GM21390 (cell line): ENCODE measurements at regions not wholly inside any gene's neighbourhood (a gene's known extent, or its start where the extent isn't known, plus 50 kb on each side); places are given as distances from the start of the nearest gene placed in this dataset.

Source experiments
- ATAC-seq: cut with Tn5 transposase; IDR thresholded peaks from one replicate; pipeline ENCODE4 v1.9.1; 2021; ENCODE audit not compliant: unreplicated experiment

DNA sequence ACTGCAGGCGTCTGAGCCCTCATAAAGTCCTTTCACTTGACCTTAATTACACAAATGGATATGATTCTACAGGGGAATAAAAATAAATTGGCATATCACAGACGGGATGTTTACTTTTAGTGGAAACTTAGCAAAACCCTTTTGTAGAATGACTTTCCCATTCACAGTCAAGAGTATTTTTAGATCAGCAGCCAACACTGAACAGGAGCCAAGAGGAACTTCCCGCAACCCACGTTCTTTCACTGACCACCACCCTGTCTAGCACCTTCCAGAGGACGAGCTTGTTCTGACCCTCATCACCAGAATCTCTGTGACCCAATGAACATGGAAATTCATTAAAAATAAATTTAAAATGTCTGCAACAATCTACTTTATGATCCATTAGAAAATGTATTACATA is 119.0 kb upstream of the SNTG2 start:
- ATAC-seq = no peak

DNA sequence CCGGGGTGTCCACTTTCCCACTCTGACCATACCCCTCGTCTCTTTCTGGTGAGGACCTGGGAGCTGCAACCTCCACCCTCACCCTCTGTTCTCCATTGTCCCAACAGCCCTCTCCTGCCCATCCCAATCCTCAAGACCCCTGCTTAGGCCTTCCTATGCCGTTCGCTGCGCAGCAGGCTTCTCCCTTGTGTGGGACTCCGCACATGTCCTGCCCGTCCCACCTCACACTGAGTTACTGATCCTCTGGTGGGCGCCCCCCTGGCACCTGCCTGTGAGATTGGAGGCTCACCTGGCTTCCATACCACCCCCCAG is 119.5 kb upstream of the SNTG2 start:
- ATAC-seq = no peak

DNA sequence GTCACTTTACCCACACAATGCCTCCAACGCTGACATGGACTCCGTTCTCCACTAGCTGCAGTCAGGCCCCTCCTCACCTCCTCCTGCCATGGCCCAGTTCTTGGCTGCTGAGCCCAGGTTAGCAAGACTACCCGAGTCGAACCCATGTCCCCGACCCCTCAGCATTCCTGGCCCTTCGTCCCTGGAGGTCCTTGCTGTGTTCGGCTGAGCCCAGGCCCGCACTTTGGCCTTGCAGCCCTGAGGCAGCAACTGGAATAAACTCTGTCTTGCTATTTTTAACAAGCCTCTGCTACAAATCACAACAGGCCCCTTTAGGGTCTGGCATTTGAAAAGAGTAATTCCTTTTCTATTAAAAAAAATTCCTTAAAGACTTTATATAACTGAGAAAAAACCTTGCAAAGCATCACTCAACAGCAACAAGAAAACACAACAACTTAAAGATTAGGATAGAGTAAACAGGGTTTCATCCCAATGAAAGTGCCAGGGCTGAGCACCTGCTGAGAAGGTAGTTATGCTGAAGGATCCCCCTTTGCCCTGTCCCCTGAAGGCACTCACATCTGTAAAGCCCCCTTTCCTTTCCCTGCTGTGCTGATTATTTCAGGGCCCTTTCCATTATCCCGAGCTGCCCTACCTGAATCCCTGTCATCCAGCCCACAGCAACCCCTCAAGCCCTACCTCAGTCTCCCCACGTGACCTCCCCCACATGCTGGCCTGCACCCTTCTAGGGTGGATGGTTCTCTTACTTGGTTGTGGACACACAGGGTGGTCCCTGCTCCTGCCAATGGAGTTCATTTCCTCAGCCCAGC is 120.0 kb upstream of the SNTG2 start:
- ATAC-seq = no peak

DNA sequence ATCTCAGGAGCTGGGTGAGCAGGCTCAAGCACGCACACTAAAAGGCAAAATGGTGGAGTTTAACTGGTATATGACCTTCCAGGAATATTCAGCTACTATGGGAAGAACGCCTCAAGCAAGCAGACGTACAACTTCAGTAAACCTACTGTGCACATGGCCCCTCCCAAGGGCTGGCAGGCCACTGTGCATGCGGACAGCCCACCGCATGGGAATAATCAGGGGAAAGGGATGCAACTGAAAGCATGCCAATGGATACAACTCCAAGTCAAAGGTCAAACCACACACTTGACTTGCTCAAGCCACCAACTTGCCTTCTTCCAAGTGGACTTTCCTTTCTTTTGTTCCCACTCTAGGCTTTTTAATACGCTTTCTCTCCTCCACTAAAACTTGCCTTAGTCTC is 121.6 kb upstream of the SNTG2 start:
- no peak for ATAC-seq

DNA sequence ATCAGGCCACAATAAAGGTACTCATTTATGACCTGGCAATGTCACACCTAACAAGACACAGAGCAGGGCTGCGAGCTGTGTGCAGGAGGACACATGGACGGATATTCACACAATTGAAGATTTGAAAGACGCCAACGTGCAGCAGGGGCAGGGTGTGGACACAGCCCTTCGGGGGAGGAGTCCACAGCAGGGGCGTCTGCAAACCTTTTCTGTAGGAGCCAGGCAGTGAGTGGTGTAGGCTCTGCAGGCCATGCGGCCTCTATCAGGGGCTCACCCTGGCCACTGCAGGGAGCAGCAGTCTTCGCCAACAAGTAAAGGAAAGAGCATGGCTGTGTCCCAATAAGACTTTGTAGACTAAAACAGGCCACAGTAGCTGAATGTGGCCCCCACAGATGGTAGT is 125.7 kb upstream of the SNTG2 start:
- ATAC-seq = no peak

DNA sequence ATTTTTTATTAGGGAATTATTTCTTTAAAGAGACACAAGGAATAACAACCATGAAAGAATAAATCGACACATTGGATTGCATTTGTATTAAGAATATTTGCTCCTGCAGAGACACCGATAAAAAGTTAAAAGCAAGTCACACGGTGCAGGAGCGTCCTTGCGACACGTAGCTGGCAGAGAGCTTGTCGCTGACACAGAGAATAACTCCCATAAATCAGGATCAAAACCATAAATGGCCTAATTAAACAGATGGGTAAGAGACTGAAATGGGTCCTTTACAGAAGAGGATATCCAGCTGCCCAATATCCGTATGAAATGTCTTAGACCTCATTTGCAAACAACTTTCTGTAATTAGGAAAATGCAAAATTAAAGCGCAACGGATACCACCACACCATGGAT is 126.1 kb upstream of the SNTG2 start:
- ATAC-seq = no peak

DNA sequence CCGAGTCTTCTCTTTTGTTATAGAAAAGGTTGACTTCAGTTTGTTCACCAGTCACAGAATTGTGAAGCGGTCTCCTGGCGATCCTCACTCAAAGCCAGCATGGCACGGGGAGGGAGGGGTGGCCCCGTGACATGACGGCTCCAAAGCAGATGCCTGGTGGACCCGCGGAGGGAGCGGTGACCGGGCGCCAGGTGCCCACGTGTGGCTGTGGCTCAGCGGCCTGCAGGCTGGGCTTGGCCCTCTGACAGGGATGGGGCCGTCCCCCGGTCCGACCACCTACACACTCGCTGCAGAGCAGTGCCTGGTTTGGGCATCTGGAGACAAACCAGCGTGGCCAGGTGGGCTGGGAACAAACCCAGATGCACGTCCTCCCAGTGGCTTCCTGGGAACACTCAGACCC is 129.1 kb upstream of the SNTG2 start:
- no peak for ATAC-seq

DNA sequence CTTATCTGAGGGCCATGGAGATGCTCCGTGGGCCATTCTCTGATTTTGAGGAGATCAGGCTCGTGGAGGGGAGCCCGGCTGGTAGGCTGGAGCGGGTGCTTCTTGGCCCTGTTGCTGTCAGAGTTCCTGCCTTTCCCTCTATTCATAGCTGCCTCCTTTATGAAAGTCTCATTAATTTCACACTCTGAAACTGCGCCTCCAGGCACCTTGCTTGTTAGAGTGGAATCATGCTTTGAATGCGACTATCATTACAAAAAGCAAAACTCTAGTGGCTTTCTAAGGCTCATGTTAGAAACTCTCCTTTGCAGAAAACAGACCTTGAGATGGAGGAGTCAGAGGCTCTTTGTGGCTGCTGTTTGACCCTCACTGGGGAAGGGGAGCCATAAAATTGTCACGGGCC is 131.0 kb upstream of the SNTG2 start:
- no peak for ATAC-seq

DNA sequence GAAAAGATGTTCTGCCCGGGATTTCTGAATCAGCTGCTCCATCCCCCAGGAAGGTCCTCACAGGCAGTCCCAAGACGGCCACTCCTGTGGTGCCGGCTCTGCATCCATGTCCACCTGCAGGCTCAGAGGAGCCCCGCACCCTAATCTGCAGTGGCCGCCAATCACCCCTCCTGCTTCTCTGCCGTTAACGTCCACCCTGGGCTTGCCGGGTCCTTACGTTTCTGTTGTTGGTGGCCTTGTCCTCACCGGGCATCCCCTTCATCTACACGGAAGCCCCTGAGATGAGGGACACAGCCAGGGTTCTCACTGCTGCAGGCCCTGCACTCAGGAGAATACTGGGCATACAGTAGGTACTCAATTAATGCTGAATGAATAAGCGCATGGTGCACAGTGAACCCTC is 131.5 kb upstream of the SNTG2 start:
- no peak for ATAC-seq

DNA sequence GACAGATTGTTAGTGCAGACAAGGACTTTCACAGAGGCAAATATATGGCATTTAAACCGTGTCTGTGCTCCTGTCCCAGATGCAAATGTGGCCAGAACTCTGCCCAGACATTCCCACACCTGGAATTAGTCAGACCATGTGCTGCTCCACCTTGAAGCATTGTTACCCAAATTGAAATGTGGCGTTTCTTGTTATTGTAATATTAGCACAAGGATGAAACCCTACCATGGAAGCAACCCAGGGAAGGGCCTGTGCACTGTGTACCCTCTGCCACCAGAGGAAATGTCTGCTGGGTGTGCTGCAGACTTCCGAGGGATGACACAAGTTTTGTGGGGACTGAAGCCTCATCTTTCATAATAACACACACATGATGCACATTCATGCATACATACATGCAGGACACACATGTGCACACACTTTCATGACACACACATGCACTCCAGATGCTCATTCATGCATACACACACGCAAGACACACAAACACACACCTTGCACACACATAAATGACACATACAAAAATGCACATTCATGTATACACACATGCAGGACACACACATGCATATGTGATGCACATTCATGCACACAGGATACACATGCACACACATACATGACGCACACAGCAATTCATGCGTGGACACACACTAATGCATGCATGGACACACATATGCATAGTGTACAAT is 133.2 kb upstream of the SNTG2 start:
- ATAC-seq = no peak

DNA sequence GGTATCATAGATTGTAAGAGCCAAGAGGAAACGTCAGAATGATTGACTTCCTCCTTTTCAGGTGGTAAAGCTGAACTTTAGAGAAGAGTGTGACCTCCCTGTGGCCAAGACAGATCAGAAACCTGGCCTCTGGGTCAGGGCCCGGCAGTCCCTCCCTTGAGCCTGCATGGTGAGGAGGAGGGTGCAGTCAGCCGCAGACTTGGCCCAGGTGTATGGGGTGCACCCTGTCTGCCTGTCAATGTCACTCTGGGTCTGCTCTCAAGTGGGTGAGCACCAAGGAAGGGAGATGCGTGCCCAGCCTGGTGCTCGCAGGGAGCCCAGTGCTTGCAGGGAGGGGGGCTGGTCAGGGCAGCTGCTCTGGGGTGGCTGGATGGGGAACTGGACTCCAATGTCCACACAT is 134.4 kb upstream of the SNTG2 start:
- ATAC-seq = no peak

DNA sequence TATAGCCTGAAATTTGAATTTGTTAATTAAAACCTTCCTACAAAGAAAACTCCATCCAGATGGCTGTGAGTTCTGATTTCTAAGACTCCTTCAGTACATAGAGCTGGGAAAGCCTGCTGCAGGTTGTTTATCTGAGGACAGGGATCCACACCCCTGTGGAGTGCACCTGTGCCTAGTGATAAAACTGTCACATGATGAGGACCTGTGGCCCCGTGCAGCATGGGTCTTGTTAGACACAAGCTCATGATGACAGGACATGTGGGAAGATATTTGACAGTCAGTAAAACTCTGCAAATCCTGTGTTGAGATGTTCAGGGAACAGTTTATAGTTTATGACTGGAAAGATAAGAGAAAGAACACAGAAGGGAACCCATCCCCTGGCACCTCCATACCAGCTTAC is 133.2 kb upstream of the TMEM18 start:
- ATAC-seq = no peak

DNA sequence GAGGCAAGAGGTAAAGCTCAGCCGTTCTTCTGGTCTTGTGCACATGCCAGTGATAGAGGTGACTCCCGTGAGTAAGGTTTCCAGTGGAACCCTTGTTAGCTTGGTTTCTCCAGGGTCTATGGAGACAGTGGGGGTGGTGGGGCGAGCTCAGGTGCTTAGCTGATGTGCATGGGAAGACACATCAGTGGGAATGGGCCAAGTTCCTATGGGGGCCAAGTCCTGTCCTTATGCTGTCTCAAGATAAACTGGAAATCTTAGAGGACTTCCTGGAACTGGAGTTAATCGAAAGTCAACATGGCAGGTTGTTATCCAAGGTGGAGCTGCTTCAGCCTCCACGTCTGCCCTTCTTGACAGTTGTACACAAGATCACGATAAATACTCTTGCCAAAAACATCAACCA is 130.1 kb upstream of the TMEM18 start:
- ATAC-seq = no peak

DNA sequence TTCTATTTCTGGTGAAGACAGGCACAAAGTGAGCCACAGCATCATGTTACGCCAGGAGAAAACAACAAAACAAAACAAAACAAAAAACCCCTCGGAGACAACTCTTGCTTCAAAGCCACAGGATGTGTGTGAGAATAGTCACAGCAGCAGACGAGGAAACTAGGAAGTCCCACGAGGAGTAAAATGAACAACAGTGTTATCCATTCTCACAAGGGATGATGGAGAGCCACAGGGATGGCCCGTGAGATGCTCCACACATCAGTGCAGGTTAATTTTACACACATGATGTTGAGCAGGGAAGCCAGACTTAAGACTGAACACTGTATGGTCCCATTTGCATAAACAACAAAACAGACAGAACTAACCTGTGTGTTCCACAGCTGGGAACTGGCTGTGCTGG is 128.5 kb upstream of the TMEM18 start:
- no peak for ATAC-seq

DNA sequence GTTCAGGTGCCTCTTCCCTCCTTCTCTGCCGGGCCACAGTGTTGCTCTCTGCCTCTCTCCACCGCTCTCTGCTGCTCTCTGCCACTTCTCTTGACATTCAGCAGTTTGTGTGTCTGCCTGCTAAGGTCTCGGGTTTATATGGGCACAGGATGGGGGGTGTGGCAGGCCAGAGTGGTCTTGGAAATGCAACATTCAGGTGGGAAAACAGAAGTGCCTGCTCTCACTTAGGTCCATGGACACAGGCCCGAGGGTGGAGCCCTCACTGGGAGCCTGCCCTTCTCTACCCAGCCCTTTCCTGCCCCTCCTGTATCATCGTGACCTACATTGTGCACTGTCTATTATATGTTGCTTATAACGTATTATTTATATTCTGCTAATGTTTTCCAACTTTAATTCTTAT is 120.8 kb upstream of the TMEM18 start:
- no peak for ATAC-seq

DNA sequence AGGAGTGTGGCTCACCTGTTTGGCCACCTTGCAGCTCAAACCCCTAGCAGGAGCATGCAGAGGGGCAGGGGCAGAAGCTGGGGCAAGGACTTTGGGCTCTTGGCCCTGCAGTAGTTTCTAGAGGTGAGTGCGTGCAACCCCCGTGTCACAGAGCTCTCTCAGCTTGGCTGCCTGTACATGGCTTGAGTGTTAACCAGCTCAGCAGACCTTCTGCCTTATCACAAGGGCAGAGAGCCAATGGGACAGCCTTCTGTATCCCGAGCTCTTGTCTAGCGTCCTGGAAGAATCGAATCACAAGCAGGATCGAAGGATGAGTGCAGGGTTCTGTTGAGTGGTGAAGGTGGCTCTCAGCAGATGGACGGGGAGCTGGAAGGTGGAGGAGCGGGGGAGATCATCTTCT is 120.3 kb upstream of the TMEM18 start:
- ATAC-seq = no peak

DNA sequence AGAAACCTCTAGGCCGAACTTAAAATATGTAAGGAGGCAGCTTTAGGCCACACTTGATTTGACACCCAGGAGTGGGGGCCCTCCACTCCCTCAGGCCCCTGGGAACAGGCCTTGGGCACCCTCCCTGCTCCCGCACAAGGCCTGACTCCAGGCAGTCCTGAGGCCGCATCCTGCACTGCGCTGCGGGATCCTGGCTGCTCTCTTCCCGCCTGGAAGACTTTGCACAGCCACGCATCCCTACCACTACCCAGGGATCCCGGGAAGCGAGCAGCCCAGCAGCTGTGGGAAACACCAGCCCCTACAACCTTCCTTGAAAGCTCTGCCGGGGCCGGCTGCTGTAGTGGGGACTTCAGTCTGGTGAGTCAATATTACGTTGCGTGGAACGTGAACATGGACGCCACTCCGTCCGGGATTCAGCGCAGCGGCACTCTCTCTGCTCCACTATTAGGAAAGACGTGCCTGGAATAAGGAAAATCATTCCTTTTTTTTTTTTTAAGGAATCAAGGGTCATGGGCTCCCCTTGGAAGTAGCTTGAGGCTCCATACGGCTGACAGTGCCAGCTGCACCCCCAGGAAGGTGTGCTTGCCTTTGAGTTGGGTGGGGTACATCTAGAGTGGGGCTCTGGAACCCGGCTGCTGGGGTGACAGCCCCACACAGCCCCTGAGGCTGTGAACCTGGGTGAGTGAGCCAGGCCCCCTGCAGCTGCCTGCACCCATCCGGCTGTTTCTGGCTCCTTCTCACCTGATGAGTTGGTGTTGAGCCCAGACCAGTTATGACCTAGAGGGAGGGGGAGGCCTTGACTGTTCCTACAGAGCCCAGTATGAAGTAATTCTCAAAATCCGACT is 119.2 kb upstream of the TMEM18 start:
- ATAC-seq = no peak

DNA sequence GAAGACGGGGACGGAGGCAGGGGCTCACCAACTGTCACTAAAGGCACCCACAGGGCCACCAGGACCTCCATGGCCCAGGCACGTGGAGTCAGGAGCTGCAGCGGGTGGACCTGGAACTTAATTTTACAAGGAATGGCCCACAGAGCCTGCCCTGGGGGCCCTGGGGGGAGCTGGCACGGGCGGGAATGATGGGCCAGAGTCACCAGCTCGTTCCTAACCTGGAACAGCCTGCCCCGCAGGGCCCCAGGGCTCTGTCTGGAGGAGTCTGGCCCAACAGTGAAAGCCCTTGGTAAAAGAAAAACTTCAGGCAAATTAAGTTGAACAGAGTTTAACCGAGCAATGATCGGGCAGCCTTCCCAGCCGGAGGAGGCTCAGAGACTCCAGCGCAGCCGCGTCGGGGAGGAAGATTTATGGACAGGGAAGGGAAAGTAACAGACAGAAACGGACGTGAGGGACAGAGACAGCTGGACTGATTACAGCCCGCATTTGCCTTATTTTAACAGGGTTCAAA is 118.4 kb upstream of the TMEM18 start:
- no peak for ATAC-seq

DNA sequence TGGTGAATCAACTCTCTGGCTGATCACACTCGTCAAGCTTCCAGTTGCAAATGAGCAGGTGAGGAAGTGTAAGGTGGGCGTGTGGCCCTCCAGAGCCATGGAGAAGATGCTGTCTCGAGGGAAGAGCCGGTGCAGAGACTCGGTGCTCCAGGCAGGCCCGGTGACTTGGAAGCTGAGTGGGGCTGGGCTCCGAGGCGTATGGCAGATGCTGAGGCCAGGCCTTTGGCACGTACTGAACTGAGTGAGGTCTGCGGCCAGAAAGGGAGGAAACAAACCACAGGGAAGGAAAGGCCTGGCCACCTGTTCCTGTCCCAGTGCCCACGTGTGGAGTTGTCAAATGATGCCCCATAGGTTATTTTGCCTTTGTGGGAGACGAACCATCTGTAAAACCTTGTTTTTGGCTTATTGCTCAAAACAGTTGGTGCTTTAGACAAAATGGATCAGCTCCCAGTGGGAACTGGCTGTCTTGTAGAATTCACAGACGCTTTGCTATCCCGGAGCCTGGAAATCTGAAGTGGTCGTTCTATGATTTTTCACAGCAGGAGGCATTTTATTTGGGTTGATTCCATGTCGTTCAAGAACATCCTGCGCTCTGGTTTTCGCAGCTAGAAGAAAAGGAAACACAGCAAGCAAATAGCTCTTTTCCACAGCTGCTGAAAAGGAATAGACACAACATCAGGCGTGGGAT is 117.5 kb upstream of the TMEM18 start:
- ATAC-seq = no peak

DNA sequence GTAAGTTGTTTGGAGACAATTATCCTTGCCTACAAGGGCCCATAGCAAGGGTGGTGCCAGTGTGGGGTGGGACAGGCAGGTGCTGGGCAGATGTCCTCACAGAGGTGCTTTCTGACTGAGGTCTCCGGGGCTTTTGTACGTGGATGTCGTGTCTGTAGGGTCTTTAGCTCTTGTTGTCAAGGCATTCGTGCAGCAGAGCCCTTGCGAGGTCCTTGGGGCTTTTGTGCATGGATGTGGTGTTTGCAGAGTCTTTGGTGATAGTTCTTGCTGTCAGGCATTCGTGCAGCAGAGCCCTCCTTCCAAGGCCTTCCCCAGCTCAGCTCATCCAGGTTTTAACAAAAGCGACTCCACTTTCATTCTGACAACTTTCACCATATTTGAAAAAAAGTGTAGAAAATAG is 116.0 kb upstream of the TMEM18 start:
- ATAC-seq = no peak

DNA sequence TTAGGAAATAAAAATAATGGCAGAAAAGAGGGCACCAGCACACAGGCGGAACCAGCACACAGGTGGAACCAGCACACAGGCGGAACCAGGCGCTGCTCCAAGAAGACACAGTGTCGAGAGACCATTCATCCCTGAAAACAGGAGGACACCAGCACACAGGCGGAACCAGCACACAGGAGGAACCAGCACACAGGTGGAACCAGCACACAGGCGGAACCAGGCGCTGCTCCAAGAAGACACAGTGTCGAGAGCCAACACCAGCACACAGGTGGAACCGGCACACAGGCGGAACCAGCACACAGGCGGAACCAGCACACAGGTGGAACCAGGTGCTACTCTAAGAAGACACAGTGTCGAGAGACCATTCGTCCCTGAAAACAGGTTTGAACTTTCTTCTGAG is 115.5 kb upstream of the TMEM18 start:
- ATAC-seq = no peak
